Stomach (tissue), 4 donors: ENCODE measurements at regions not wholly inside any gene's neighbourhood (a gene's known extent, or its start where the extent isn't known, plus 50 kb on each side); places are given as distances from the start of the nearest gene placed in this dataset.

ENCODE experiments used
- CTCF ChIP-seq, 7 experiments: fragments of 450-650 bp in 4 of 7; fragments of 200-600 bp in 3 of 7; sonication (generic) in 3 of 7; IDR thresholded peaks; one replicate each; pipeline ENCODE4 v1.5.1; 2016 to 2019; ENCODE audit warnings: antibody characterized with exemption in 7 of 7, control low read depth in 2 of 7, mild to moderate bottlenecking in 1 of 7
- POLR2AphosphoS5 ChIP-seq, 3 donors: sonication (generic); formaldehyde crosslinking; IDR thresholded peaks; one replicate each; pipeline ENCODE4 v1.6.1; 2016; ENCODE audit warnings: antibody characterized with exemption in 3 of 3

GRCh38 chr6:71420095-71420692 is 131.6 kb downstream of the OGFRL1 start:
- TF ChIP-seq POLR2AphosphoS5 (IDR thresholded peaks at IDR 0.05) (peak in 2 of 3 donors; percentile 20 to 29), CTCF (IDR thresholded peaks at IDR 0.05) (peak in 3 of 7 experiments; percentile 9 to 23 (median 21))
